OCI-LY7 (cell line): ENCODE measurements at regions not wholly inside any gene's neighbourhood (a gene's known extent, or its start where the extent isn't known, plus 50 kb on each side); places are given as distances from the start of the nearest gene placed in this dataset.

Source experiments
- BruUV-seq: library from RNA; stranded (reverse); fragments of 400-500 nt; replicated peaks from 2 replicates; lab custom pipeline; 2021; lab: Mats Ljungman, UMichigan
- CTCF ChIA-PET: fragments of 300-600 bp; sonication (Branson Sonifier 250); formaldehyde crosslinking; loops from one replicate; lab custom pipeline; 2022; ENCODE audit warnings: antibody characterized with exemption; ENCODE audit not compliant: unreplicated experiment; lab: Charles Lee
- POLR2A ChIA-PET: fragments of 300-600 bp; sonication (Branson Sonifier 250); formaldehyde crosslinking; loops from one replicate; lab custom pipeline; 2022; ENCODE audit warnings: antibody characterized with exemption; lab: Charles Lee
- DNase-seq: peaks from one replicate; pipeline ENCODE4 v3.0.0-alpha.2; 2015; ENCODE audit warnings: low spot score
- H2AFZ ChIP-seq: fragments of 200-600 bp; sonication (generic), shearing (Covaris generic); 2 replicates; pipeline ENCODE4 v1.6.1; 2014; ENCODE audit warnings: mild to moderate bottlenecking, antibody characterized with exemption, low read length, moderate library complexity
- H3K27ac ChIP-seq: fragments of 200-600 bp; sonication (generic); 2 replicates; pipeline ENCODE4 v1.5.1; 2014; ENCODE audit warnings: mixed run types, low read depth, mild to moderate bottlenecking, moderate library complexity, low read length, inconsistent platforms; ENCODE audit not compliant: poor library complexity, severe bottlenecking
- H3K36me3 ChIP-seq: fragments of 200-600 bp; sonication (generic); 2 replicates; pipeline ENCODE4 v1.6.1; 2014; ENCODE audit warnings: mild to moderate bottlenecking, antibody characterized with exemption, low read length, moderate library complexity, mixed read lengths; ENCODE audit not compliant: insufficient read depth
- H3K4me1 ChIP-seq: fragments of 200-600 bp; sonication (generic); 2 replicates; pipeline ENCODE4 v1.5.1; 2014; ENCODE audit warnings: mild to moderate bottlenecking, low read length; ENCODE audit not compliant: insufficient read depth, poor library complexity, severe bottlenecking
- H3K4me2 ChIP-seq: fragments of 200-600 bp; sonication (generic); 2 replicates; pipeline ENCODE4 v1.6.1; 2014; ENCODE audit warnings: mild to moderate bottlenecking, low read length
- H3K4me3 ChIP-seq: fragments of 200-600 bp; sonication (generic); 2 replicates; pipeline ENCODE4 v1.5.1; 2014; ENCODE audit warnings: mild to moderate bottlenecking, low read depth, low read length; ENCODE audit not compliant: poor library complexity, severe bottlenecking
- H3K79me2 ChIP-seq: fragments of 200-600 bp; sonication (generic); 2 replicates; pipeline ENCODE4 v1.6.1; 2016; ENCODE audit warnings: low read depth, mild to moderate bottlenecking, low read length, moderate library complexity, mixed read lengths; ENCODE audit not compliant: insufficient read depth
- H3K9me2 ChIP-seq: fragments of 200-600 bp; sonication (generic); 2 replicates; pipeline ENCODE4 v1.6.1; 2016; ENCODE audit warnings: mild to moderate bottlenecking, low read length, mixed read lengths; ENCODE audit not compliant: insufficient read depth
- H3K9me3 ChIP-seq: fragments of 200-600 bp; sonication (generic); 2 replicates; pipeline ENCODE4 v1.6.1; 2014; ENCODE audit warnings: mild to moderate bottlenecking, mixed run types, low read length, mixed read lengths
- H4K20me1 ChIP-seq: fragments of 200-600 bp; sonication (generic); 2 replicates; pipeline ENCODE4 v1.6.1; 2014; ENCODE audit warnings: mild to moderate bottlenecking, antibody characterized with exemption, low read length, moderate library complexity, mixed read lengths; ENCODE audit not compliant: insufficient read depth
- CTCF ChIP-seq: fragments of 200-600 bp; sonication (generic); conservative IDR thresholded peaks from 2 replicates; pipeline ENCODE4 v1.5.1; 2014; ENCODE audit warnings: mild to moderate bottlenecking, antibody characterized with exemption, low read length, moderate library complexity, mixed read lengths
- EZH2phosphoT487 ChIP-seq: fragments of 200-600 bp; sonication (generic); IDR thresholded peaks from 2 replicates; pipeline ENCODE4 v1.6.1; 2018; ENCODE audit warnings: low read depth, borderline replicate concordance, mild to moderate bottlenecking, mixed run types, antibody characterized with exemption, low read length, moderate library complexity, mixed read lengths
- intact Hi-C: fragments of 100-400 bp; cut with micrococcal nuclease; formaldehyde crosslinking; loops from one replicate; pipeline ENCODE4 v1.10.0; 2022; ENCODE audit not compliant: unreplicated experiment

GRCh38 chr2:22748909-22749308 lies 636.1 kb upstream of the KLHL29 start:
- no peaks in the 10 kb centered on the region for H3K9me3 ChIP-seq
- BruUV-seq = no TSS peak
- no peaks in the 10 kb centered on the region for H3K79me2 ChIP-seq
- no peak overlapping the region for H3K27ac ChIP-seq
- H3K4me1 ChIP-seq = no peaks in the 10 kb centered on the region
- H3K36me3 ChIP-seq = no peaks in the 10 kb centered on the region
- H3K9me2 ChIP-seq = no peaks in the 10 kb centered on the region
- H2AFZ ChIP-seq = no peak overlapping the region
- no peak overlapping the region for H3K4me3 ChIP-seq
- DNase-seq = no peak
- intact Hi-C loops = no loop called here
- H3K4me2 ChIP-seq = no peak overlapping the region
- ChIA-PET CTCF (no interaction called here), POLR2A (no interaction called here)
- H4K20me1 ChIP-seq = no peaks in the 10 kb centered on the region
- TF ChIP-seq EZH2phosphoT487 (no peak), CTCF (no peak)

- ChIA-PET CTCF (no interaction called here), POLR2A (no interaction called here)
- Histone ChIP-seq H3K4me2 (no peak overlapping the region), H3K9me3 (no peaks in the 10 kb centered on the region), H3K9me2 (no peaks in the 10 kb centered on the region), H3K27ac (no peak overlapping the region), H2AFZ (no peak overlapping the region), H3K36me3 (no peaks in the 10 kb centered on the region), H3K79me2 (no peaks in the 10 kb centered on the region), H3K4me1 (no peaks in the 10 kb centered on the region), H4K20me1 (no peaks in the 10 kb centered on the region), H3K4me3 (no peak overlapping the region)
- no TSS peak for BruUV-seq
- TF ChIP-seq CTCF = no peak
- no peak for TF ChIP-seq EZH2phosphoT487
- intact Hi-C loops = no loop called here
- DNase-seq = no peak
Measured at GRCh38 chr2:22753476-22753875, 631.5 kb upstream of the KLHL29 start.

GRCh38 chr2:22756276-22757043 lies 628.5 kb upstream of the KLHL29 start:
- intact Hi-C loops = no loop called here
- no peaks in the 10 kb centered on the region for H3K9me2 ChIP-seq
- H4K20me1 ChIP-seq = no peaks in the 10 kb centered on the region
- DNase-seq = no peak
- ChIA-PET CTCF (no interaction called here), POLR2A (interaction anchor here (0.6 kb wide), 1 partner anchor 127 kb away, joined by 3 read pairs; no protein-coding TSS in a partner anchor)
- no peaks in the 10 kb centered on the region for H3K36me3 ChIP-seq
- no peaks in the 10 kb centered on the region for H3K9me3 ChIP-seq
- no peak overlapping the region for H2AFZ ChIP-seq
- no peak for TF ChIP-seq EZH2phosphoT487
- no peak for TF ChIP-seq CTCF
- no peak overlapping the region for H3K27ac ChIP-seq
- no peak overlapping the region for H3K4me2 ChIP-seq
- H3K4me3 ChIP-seq = no peak overlapping the region
- no peaks in the 10 kb centered on the region for H3K4me1 ChIP-seq
- BruUV-seq = no TSS peak
- no peaks in the 10 kb centered on the region for H3K79me2 ChIP-seq
